OCI-LY7 (cell line): ENCODE measurements at regions not wholly inside any gene's neighbourhood (a gene's known extent, or its start where the extent isn't known, plus 50 kb on each side); places are given as distances from the start of the nearest gene placed in this dataset.

Experiments used
- BruUV-seq: library from RNA; stranded (reverse); fragments of 400-500 nt; replicated peaks from 2 replicates; lab custom pipeline; 2021; lab: Mats Ljungman, UMichigan
- CTCF ChIA-PET: fragments of 300-600 bp; sonication (Branson Sonifier 250); formaldehyde crosslinking; loops from one replicate; lab custom pipeline; 2022; ENCODE audit warnings: antibody characterized with exemption; ENCODE audit not compliant: unreplicated experiment; lab: Charles Lee
- POLR2A ChIA-PET: fragments of 300-600 bp; sonication (Branson Sonifier 250); formaldehyde crosslinking; loops from one replicate; lab custom pipeline; 2022; ENCODE audit warnings: antibody characterized with exemption; lab: Charles Lee
- DNase-seq: peaks from one replicate; pipeline ENCODE4 v3.0.0-alpha.2; 2015; ENCODE audit warnings: low spot score
- H2AFZ ChIP-seq: fragments of 200-600 bp; sonication (generic), shearing (Covaris generic); 2 replicates; pipeline ENCODE4 v1.6.1; 2014; ENCODE audit warnings: mild to moderate bottlenecking, antibody characterized with exemption, low read length, moderate library complexity
- H3K27ac ChIP-seq: fragments of 200-600 bp; sonication (generic); 2 replicates; pipeline ENCODE4 v1.5.1; 2014; ENCODE audit warnings: mixed run types, low read depth, mild to moderate bottlenecking, moderate library complexity, low read length, inconsistent platforms; ENCODE audit not compliant: poor library complexity, severe bottlenecking
- H3K36me3 ChIP-seq: fragments of 200-600 bp; sonication (generic); 2 replicates; pipeline ENCODE4 v1.6.1; 2014; ENCODE audit warnings: mild to moderate bottlenecking, antibody characterized with exemption, low read length, moderate library complexity, mixed read lengths; ENCODE audit not compliant: insufficient read depth
- H3K4me1 ChIP-seq: fragments of 200-600 bp; sonication (generic); 2 replicates; pipeline ENCODE4 v1.5.1; 2014; ENCODE audit warnings: mild to moderate bottlenecking, low read length; ENCODE audit not compliant: insufficient read depth, poor library complexity, severe bottlenecking
- H3K4me2 ChIP-seq: fragments of 200-600 bp; sonication (generic); 2 replicates; pipeline ENCODE4 v1.6.1; 2014; ENCODE audit warnings: mild to moderate bottlenecking, low read length
- H3K4me3 ChIP-seq: fragments of 200-600 bp; sonication (generic); 2 replicates; pipeline ENCODE4 v1.5.1; 2014; ENCODE audit warnings: mild to moderate bottlenecking, low read depth, low read length; ENCODE audit not compliant: poor library complexity, severe bottlenecking
- H3K79me2 ChIP-seq: fragments of 200-600 bp; sonication (generic); 2 replicates; pipeline ENCODE4 v1.6.1; 2016; ENCODE audit warnings: low read depth, mild to moderate bottlenecking, low read length, moderate library complexity, mixed read lengths; ENCODE audit not compliant: insufficient read depth
- H3K9me2 ChIP-seq: fragments of 200-600 bp; sonication (generic); 2 replicates; pipeline ENCODE4 v1.6.1; 2016; ENCODE audit warnings: mild to moderate bottlenecking, low read length, mixed read lengths; ENCODE audit not compliant: insufficient read depth
- H3K9me3 ChIP-seq: fragments of 200-600 bp; sonication (generic); 2 replicates; pipeline ENCODE4 v1.6.1; 2014; ENCODE audit warnings: mild to moderate bottlenecking, mixed run types, low read length, mixed read lengths
- H4K20me1 ChIP-seq: fragments of 200-600 bp; sonication (generic); 2 replicates; pipeline ENCODE4 v1.6.1; 2014; ENCODE audit warnings: mild to moderate bottlenecking, antibody characterized with exemption, low read length, moderate library complexity, mixed read lengths; ENCODE audit not compliant: insufficient read depth
- EZH2phosphoT487 ChIP-seq: fragments of 200-600 bp; sonication (generic); IDR thresholded peaks from 2 replicates; pipeline ENCODE4 v1.6.1; 2018; ENCODE audit warnings: low read depth, borderline replicate concordance, mild to moderate bottlenecking, mixed run types, antibody characterized with exemption, low read length, moderate library complexity, mixed read lengths
- intact Hi-C: fragments of 100-400 bp; cut with micrococcal nuclease; formaldehyde crosslinking; loops from one replicate; pipeline ENCODE4 v1.10.0; 2022; ENCODE audit not compliant: unreplicated experiment
- TF ChIP-seq, protein P1 (sequence below): fragments of 200-600 bp; sonication (generic); conservative IDR thresholded peaks from 2 replicates; pipeline ENCODE4 v1.5.1; 2014; ENCODE audit warnings: mild to moderate bottlenecking, antibody characterized with exemption, low read length, moderate library complexity, mixed read lengths

DNA sequence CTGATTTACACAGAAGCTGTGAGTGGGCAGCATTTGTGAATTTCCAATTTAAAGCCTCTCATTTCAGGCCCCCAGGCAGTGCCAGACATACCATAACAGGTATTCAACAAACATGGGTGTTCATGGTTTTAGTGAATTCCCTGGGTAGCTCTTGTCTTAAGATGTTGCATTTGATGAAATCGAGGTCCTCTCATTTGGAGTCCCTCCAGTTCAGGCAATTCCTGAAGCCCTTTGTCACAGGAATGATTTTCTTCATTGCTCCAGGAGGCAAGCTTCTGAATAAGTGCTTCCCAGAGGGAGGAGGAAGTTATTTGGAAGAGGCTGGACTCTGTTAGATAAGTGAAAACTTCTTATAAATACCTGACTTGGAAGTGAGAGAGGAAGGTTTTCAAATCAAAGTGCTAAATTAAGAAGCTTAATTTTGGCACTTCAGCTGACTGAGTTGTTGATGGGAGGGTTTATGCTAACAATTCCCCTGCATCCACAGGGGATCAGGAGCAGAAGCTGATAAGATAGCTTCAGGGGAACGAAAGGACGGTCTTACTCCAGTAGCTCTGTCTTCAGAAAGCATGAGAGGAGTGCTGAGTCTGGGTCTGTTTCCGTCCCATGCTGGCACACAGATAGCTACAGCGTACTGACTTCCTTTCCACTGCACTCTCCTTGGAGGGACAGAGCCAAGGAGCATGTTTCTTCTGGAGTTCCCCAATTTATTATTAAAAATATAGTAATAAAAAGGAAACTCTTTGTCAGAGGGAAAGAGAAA is 543.1 kb downstream of the GBA3 start:
- no peak overlapping the region for H3K27ac ChIP-seq
- H3K36me3 ChIP-seq: no peaks in the 10 kb centered on the region
- no peak overlapping the region for H3K4me2 ChIP-seq
- no peak overlapping the region for H2AFZ ChIP-seq
- BruUV-seq: no TSS peak
- H3K4me3 ChIP-seq: no peak overlapping the region
- H3K4me1 ChIP-seq: no peaks in the 10 kb centered on the region
- H3K9me3 ChIP-seq: no peaks in the 10 kb centered on the region
- no peak for DNase-seq
- POLR2A ChIA-PET: no interaction called here
- H3K9me2 ChIP-seq: no peaks in the 10 kb centered on the region
- no peaks in the 10 kb centered on the region for H3K79me2 ChIP-seq
- intact Hi-C loops: no loop called here
- TF ChIP-seq EZH2phosphoT487: no peak
- no peaks in the 10 kb centered on the region for H4K20me1 ChIP-seq
- CTCF ChIA-PET: no interaction called here

DNA sequence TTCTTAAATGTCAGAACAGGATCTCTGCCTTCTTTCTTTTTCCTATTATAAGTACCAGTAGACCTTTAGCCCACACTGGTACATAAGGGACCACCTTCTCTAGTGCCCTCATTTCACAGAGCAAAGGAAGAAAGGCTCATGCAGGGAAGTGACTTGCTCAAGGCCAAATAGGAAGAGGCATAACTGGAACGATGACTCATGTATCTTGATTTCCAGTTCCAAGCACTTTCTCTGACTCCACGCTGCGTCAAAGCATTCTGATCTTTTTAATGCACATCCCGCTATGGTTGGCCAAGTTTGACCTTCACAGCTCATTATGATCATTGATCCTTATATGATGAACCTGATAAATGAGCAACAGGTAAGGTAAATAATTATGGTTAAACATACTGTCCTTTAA is 542.0 kb downstream of the GBA3 start:
- no peak for TF ChIP-seq EZH2phosphoT487
- TF ChIP-seq, protein P1, sequence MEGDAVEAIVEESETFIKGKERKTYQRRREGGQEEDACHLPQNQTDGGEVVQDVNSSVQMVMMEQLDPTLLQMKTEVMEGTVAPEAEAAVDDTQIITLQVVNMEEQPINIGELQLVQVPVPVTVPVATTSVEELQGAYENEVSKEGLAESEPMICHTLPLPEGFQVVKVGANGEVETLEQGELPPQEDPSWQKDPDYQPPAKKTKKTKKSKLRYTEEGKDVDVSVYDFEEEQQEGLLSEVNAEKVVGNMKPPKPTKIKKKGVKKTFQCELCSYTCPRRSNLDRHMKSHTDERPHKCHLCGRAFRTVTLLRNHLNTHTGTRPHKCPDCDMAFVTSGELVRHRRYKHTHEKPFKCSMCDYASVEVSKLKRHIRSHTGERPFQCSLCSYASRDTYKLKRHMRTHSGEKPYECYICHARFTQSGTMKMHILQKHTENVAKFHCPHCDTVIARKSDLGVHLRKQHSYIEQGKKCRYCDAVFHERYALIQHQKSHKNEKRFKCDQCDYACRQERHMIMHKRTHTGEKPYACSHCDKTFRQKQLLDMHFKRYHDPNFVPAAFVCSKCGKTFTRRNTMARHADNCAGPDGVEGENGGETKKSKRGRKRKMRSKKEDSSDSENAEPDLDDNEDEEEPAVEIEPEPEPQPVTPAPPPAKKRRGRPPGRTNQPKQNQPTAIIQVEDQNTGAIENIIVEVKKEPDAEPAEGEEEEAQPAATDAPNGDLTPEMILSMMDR: no peak

DNA sequence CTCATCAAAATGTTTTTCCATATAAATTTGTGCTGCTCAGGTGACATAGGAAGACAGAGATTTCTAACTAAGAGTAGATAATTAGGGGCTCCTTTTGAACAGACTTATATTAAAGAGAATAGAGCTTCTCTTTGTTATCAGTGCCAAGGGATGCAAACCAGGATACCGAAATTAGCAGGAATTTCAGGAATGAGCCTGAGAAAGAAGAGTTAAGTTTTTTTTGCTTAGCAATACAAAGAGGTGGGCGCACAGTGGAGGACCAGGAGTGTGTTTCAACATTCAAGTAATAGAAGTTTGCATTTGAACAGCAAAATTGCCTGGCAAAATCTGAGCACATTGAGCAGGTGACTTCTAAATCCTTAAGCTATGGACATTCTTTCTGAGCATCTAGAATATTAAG is 541.3 kb downstream of the GBA3 start:
- Histone ChIP-seq H3K4me2 (no peak overlapping the region), H3K4me3 (no peak overlapping the region), H2AFZ (no peak overlapping the region), H3K79me2 (no peaks in the 10 kb centered on the region), H3K9me3 (no peaks in the 10 kb centered on the region), H3K9me2 (no peaks in the 10 kb centered on the region), H3K36me3 (no peaks in the 10 kb centered on the region), H3K27ac (no peak overlapping the region), H4K20me1 (no peaks in the 10 kb centered on the region), H3K4me1 (no peaks in the 10 kb centered on the region)
- no peak for TF ChIP-seq EZH2phosphoT487
- TF ChIP-seq, protein P1: no peak
- no TSS peak for BruUV-seq
- intact Hi-C loops: no loop called here
- CTCF ChIA-PET: no interaction called here
- DNase-seq: no peak
- POLR2A ChIA-PET: no interaction called here

More for the DNA sequence above, 542.0 kb downstream of the GBA3 start:
- H3K36me3 ChIP-seq: no peaks in the 10 kb centered on the region
- no peak overlapping the region for H3K4me2 ChIP-seq
- ChIA-PET CTCF (no interaction called here), POLR2A (interaction anchor here (0.5 kb wide), 1 partner anchor 75 kb away, joined by 4 read pairs; no protein-coding TSS in a partner anchor)
- intact Hi-C loops: no loop called here
- H3K9me2 ChIP-seq: no peaks in the 10 kb centered on the region
- DNase-seq: no peak
- H3K9me3 ChIP-seq: no peaks in the 10 kb centered on the region
- no TSS peak for BruUV-seq
- no peaks in the 10 kb centered on the region for H4K20me1 ChIP-seq
- H2AFZ ChIP-seq: no peak overlapping the region
- no peaks in the 10 kb centered on the region for H3K4me1 ChIP-seq
- H3K79me2 ChIP-seq: no peaks in the 10 kb centered on the region
- H3K4me3 ChIP-seq: no peak overlapping the region
- H3K27ac ChIP-seq: no peak overlapping the region
